ENCODE measurements at regions not wholly inside any gene's neighbourhood (a gene's known extent, or its start where the extent isn't known, plus 50 kb on each side); places are given as distances from the start of the nearest gene placed in this dataset.

- DNase-seq = no peak
Observed at GRCh38 chr18:41752826-41753225, 202.2 kb upstream of the PIK3C3 start.

- no peak for DNase-seq
Observed at GRCh38 chr18:41751652-41752051, 203.4 kb upstream of the PIK3C3 start.

DNA sequence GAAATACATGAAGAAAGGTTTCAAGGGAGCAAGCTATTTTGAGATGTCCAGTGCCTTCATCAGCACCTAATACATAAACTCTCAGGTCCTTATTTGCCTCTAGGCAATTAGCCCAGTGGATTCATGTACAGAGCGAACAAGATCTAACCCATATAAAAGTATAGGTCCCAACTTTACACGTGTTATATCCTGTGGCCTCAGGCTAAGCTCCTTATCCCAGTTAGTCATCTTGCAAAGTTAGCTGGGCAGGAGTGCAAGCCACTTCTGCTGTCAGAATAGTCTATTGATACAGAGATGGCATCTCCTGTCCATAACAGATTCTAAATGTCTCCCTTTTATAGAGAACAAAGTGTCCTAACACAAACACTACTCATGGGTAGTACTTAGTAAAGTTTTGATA is 203.9 kb upstream of the PIK3C3 start:
- DNase-seq = no peak

- no peak for DNase-seq
Observed at GRCh38 chr18:41747723-41748242, 207.3 kb upstream of the PIK3C3 start.

GRCh38 chr18:41745166-41746049 is 209.6 kb upstream of the PIK3C3 start:
- no peak for DNase-seq

GRCh38 chr18:41744421-41745030 is 210.5 kb upstream of the PIK3C3 start:
- DNase-seq = no peak

DNA sequence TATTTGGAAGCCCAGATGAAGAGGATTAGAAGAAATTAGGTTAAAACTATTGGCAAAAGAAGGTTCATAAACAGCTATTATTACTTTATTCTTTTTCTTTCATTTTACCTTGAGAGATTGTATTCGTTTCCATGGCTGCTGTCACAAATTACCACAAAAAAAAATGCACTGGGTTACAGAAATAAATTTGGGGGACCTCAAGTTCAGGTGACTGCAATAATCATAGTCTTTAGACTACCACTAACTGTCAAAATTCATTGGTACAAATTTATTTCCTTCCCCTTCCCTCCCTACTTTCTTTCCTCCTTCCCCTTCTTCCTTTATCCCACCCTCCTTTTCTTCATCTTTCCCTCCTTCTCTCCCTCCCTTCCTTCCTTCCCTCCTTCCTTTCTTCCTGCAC is 217.8 kb upstream of the PIK3C3 start:
- DNase-seq = no peak

- DNase-seq = no peak
Observed at GRCh38 chr18:41734917-41735316, 220.1 kb upstream of the PIK3C3 start.

DNA sequence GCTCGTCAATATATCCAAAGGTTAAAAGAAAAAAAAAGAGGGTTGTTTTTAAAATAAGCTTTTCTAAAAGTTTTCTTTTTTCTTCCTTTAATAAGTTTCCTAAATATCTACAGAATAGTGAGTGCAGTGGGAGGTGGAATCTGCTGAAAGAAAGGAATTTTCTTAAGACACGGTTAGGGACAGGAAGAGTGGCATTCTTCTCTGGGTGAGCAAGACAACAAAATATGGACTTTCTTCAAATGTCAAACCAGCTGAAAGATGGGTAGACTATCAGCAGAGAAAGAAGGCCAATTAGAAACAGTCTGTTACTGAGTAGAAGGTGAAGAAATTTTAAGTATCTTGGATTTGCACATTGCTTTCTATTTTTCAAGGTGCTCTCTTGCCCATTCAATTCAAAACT is 222.7 kb upstream of the PIK3C3 start:
- DNase-seq = no peak

- DNase-seq = no peak
Observed at GRCh38 chr18:41731884-41732283, 223.2 kb upstream of the PIK3C3 start.

DNA sequence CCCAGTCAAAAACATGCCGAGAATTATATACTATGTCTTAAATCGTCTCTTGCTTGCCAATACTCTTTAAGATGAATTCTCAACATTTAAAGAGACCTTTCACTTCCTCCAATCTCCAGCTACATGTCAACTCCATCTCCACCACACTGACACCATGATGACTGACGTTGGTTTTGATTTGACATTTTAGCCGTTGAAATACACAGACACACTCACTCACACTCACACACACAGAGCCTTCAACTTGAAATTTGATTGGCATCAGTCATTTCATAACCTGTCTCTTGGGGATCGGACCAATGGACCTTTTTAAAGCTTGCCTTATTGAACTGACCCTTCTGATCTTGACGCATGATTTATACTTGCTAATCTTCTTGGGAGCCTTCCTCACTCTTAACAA is 230.8 kb upstream of the PIK3C3 start:
- no peak for DNase-seq

GRCh38 chr18:41721103-41721790 is 233.8 kb upstream of the PIK3C3 start:
- DNase-seq = no peak

GRCh38 chr18:41720226-41720625 is 234.8 kb upstream of the PIK3C3 start:
- DNase-seq = no peak

- no peak for DNase-seq
Observed at GRCh38 chr18:41719808-41720207, 235.2 kb upstream of the PIK3C3 start.

DNA sequence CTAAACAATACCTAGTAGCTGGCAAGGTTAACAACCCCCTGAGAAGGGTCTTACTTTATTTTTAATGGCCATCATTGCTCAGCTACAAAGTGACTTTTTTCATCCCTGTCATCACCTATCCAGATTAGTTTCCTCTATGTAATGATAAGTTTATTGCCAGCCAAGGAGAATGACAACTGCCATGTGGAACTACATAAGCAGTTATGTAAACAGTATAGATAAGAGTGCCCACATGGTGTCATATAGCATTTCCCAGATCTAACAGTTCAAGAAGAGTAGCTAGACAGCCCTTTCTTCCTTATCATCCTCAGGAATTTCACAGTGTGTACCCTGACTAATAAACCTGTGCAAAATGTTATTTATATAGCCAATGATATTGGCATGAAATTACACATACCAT is 240.2 kb upstream of the PIK3C3 start:
- DNase-seq = no peak

GRCh38 chr18:41713969-41714825 is 240.8 kb upstream of the PIK3C3 start:
- no peak for DNase-seq

GRCh38 chr18:41706301-41706700 is 248.7 kb upstream of the PIK3C3 start:
- no peak for DNase-seq

- no peak for DNase-seq
Observed at GRCh38 chr18:41703744-41704530, 251.1 kb upstream of the PIK3C3 start.

DNA sequence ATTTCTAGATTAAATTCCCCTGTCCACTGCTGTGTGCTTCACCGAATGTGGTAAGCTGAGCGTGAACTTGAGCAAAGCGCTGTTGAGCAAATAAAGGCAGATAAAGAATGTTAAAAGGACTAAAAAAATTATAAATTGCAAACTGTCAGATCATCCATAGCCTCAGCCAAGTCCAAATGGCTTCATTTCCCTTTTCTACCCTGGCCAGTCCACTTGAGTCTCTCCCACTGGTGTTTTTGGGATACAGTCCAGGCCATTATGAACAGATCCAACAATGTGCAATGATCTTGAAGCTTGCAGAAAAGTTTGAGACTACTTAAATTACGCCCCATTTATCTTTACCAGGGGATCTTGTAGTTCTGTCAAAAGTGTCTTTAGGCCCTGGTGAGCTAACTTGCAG is 254.6 kb upstream of the PIK3C3 start:
- no peak for DNase-seq

DNA sequence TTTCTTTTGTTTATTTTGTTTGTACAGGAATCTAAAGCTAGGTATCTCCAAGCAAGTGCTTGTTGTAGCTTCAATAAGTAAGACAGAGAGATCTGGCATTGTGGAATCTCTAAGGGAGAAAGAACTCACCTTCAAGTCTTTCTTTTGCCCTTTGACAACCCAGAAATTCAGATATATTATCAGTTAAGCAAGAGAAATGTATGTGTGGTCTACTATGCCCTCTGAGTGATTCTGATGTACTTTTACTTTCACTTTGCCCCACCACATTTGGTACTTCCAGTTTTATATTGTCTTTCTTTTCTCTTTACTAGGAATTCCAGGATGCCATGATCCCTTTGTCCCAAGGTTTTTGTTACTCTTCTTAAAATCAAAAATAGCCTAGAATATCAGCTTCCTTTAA is 259.6 kb upstream of the PIK3C3 start:
- DNase-seq = no peak

DNA sequence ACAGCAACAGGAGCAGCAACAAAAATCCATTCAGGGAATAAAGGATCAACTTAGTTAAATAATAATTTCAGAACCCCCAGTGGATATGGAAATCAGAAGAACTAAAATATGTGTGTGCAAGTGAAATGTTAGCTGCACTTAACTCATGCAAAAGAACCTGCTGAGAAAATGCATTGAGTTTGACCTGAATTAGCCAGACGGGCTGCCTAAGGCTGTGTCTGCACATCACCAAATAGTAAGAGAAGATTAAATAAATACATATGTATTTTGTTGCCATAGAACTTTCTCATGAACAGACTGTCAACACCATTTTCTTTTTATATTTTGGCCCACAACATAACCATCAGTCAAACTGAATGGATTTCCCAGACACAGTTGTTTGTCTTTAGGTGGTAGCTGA is 262.0 kb upstream of the PIK3C3 start:
- no peak for DNase-seq
